A549 (cell line): ENCODE measurements at regions not wholly inside any gene's neighbourhood (a gene's known extent, or its start where the extent isn't known, plus 50 kb on each side); places are given as distances from the start of the nearest gene placed in this dataset.

Source experiments
- ATAC-seq, 2 experiments: fragments of 200-7000 bp in 1 of 2; fragments of >200 bp in 1 of 2; cut with Nextera tagmentation in 1 of 2; cut with Tn5 transposase in 1 of 2; 3 replicates each; pipeline versions ENCODE4 v1.8.0 to v1.9.1; 2018 to 2020; ENCODE audit warnings: mild to moderate bottlenecking in 1 of 2, moderate library complexity in 1 of 2
- CTCF ChIA-PET: fragments of 300-600 bp; sonication (Branson Sonifier 250); formaldehyde crosslinking; extraction: SDS; loops from one replicate; lab custom pipeline; 2021; ENCODE audit warnings: antibody characterized with exemption, inconsistent platforms; lab: Yijun Ruan, JAX
- POLR2A ChIA-PET: fragments of 350-600 bp; formaldehyde crosslinking; extraction: SDS; loops from one replicate; lab custom pipeline; 2021; ENCODE audit warnings: antibody characterized with exemption, inconsistent platforms; lab: Yijun Ruan, JAX
- DNase-seq, 2 experiments: peaks; one replicate each; pipeline versions ENCODE4 v3.0.0 to v3.0.0-alpha.2; 2011 to 2016; ENCODE audit warnings: low read depth in 1 of 2, low spot score in 1 of 2
- FAIRE-seq: peaks from 2 replicates; lab custom pipeline; 2011; peaks lifted over from hg19 to GRCh38; lab: Jason Lieb, UNC
- H3K27ac ChIP-seq, 2 experiments: fragments of >200 bp; sonication (Bioruptor Twin); formaldehyde crosslinking; 3 replicates each; pipeline ENCODE4 v1.5.1; 2016 to 2017
- H3K4me1 ChIP-seq: fragments of >200 bp; sonication (Bioruptor Twin); formaldehyde crosslinking; 3 replicates; pipeline ENCODE4 v1.6.1; 2016
- H3K4me2 ChIP-seq: fragments of >200 bp; sonication (Bioruptor Twin); formaldehyde crosslinking; 3 replicates; pipeline ENCODE4 v1.6.1; 2016
- H3K4me3 ChIP-seq: fragments of >200 bp; sonication (Bioruptor Twin); formaldehyde crosslinking; 3 replicates; pipeline ENCODE4 v1.5.1; 2016
- H3K9me3 ChIP-seq: fragments of >200 bp; sonication (Bioruptor Twin); formaldehyde crosslinking; 3 replicates; pipeline ENCODE4 v1.6.1; 2016
- BHLHE40 ChIP-seq: IDR thresholded peaks from 2 replicates; pipeline ENCODE4 v1.6.1; 2012; ENCODE audit warnings: low read depth, low read length, inconsistent platforms
- CBX2 ChIP-seq: fragments of 200-600 bp; sonication (generic); IDR thresholded peaks from 2 replicates; pipeline ENCODE4 v1.6.1; 2016; ENCODE audit warnings: low read depth, mild to moderate bottlenecking, borderline replicate concordance
- CHD2 ChIP-seq: fragments of 150-350 bp; IDR thresholded peaks from 2 replicates; pipeline ENCODE4 v1.6.1; 2014; ENCODE audit warnings: low read length; ENCODE audit not compliant: partially characterized antibody
- CHD4 ChIP-seq: fragments of 200-600 bp; sonication (generic); IDR thresholded peaks from 2 replicates; pipeline ENCODE4 v1.6.1; 2016; ENCODE audit warnings: antibody characterized with exemption, mild to moderate bottlenecking, borderline replicate concordance
- GATA3 ChIP-seq: IDR thresholded peaks from 2 replicates; pipeline ENCODE4 v1.6.1; 2012; ENCODE audit warnings: borderline replicate concordance
- HOXA7 ChIP-seq: fragments of 250-450 bp; sonication (Bioruptor Pico); IDR thresholded peaks from 2 replicates; pipeline ENCODE4 v1.5.0; 2020; ENCODE audit warnings: mild to moderate bottlenecking, moderate library complexity
- JUNB ChIP-seq: fragments of >200 bp; sonication (Bioruptor Twin); formaldehyde crosslinking; IDR thresholded peaks from 2 replicates; pipeline ENCODE4 v1.6.1; 2016
- KDM1A ChIP-seq: fragments of 200-600 bp; sonication (generic); IDR thresholded peaks from 2 replicates; pipeline ENCODE4 v1.6.1; 2016; ENCODE audit warnings: low read depth, mild to moderate bottlenecking
- KDM5A ChIP-seq: fragments of 200-600 bp; sonication (generic); IDR thresholded peaks from 2 replicates; pipeline ENCODE4 v1.6.1; 2016; ENCODE audit warnings: antibody characterized with exemption, mild to moderate bottlenecking
- MAFK ChIP-seq: fragments of 450-650 bp; IDR thresholded peaks from 2 replicates; pipeline ENCODE4 v1.6.1; 2014; ENCODE audit not compliant: partially characterized antibody
- MYC ChIP-seq: IDR thresholded peaks from 2 replicates; pipeline ENCODE4 v1.6.1; 2012; ENCODE audit warnings: mild to moderate bottlenecking, inconsistent platforms, low read length, improper control_type of control experiment, borderline replicate concordance
- NFE2L2 ChIP-seq: fragments of 150-350 bp; conservative IDR thresholded peaks from 2 replicates; pipeline ENCODE4 v1.6.1; 2014; ENCODE audit warnings: low read length
- NPAS2 ChIP-seq: fragments of 250-450 bp; sonication (Bioruptor Pico); IDR thresholded peaks from 2 replicates; pipeline ENCODE4 v1.8.0; 2022; ENCODE audit warnings: mild to moderate bottlenecking, moderate library complexity, borderline replicate concordance
- SREBF2 ChIP-seq: fragments of 450-650 bp; IDR thresholded peaks from 2 replicates; pipeline ENCODE4 v1.6.1; 2014; ENCODE audit warnings: mild to moderate bottlenecking, moderate library complexity
- TFCP2L1 ChIP-seq: fragments of 250-450 bp; sonication (Bioruptor Pico); IDR thresholded peaks from 2 replicates; pipeline ENCODE4 v1.5.0; 2021; ENCODE audit warnings: mild to moderate bottlenecking
- ZC3H11A ChIP-seq: fragments of 450-650 bp; IDR thresholded peaks from 2 replicates; pipeline ENCODE4 v1.6.1; 2014; ENCODE audit warnings: antibody characterized with exemption, mild to moderate bottlenecking
- ZSCAN20 ChIP-seq: fragments of 250-450 bp; sonication (Bioruptor Pico); IDR thresholded peaks from 2 replicates; pipeline ENCODE4 v1.8.0; 2022; ENCODE audit warnings: mild to moderate bottlenecking, moderate library complexity
- WGBS: methylation state at CpG from one replicate; pipeline ENCODE4 v1.1.6; 2017; ENCODE audit errors: missing lambda C conversion rate; 5-methylcytosine and 5-hydroxymethylcytosine counted together
- TF ChIP-seq, protein P1 (sequence below): fragments of 250-450 bp; sonication (Bioruptor Pico); IDR thresholded peaks from 2 replicates; pipeline ENCODE4 v1.5.0; 2020; ENCODE audit warnings: low read depth, mild to moderate bottlenecking, moderate library complexity
- TF ChIP-seq, protein P2 (sequence below): fragments of >200 bp; sonication (Bioruptor Twin); formaldehyde crosslinking; IDR thresholded peaks from 3 replicates; pipeline ENCODE4 v1.5.1; 2016
- TF ChIP-seq, protein P3 (sequence below): fragments of 250-450 bp; sonication (Bioruptor Pico); IDR thresholded peaks from 2 replicates; pipeline ENCODE4 v1.5.0; 2021; ENCODE audit warnings: mild to moderate bottlenecking, moderate library complexity, borderline replicate concordance
- TF ChIP-seq, protein P4 (sequence below): fragments of 450-650 bp; IDR thresholded peaks from 2 replicates; pipeline ENCODE4 v1.6.1; 2014; ENCODE audit warnings: antibody characterized with exemption

GRCh38 chr7:49407205-49407604, 366.2 kb upstream of the VWC2 start:
- Histone ChIP-seq H3K9me3 (0 out of 3 replicates have a peak, but pooled peaks cover 2% of the 10 kb centered on the region), H3K4me1 (no peaks in the 10 kb centered on the region), H3K27ac (no peak overlapping the region), H3K4me3 (no peak overlapping the region), H3K4me2 (no peak overlapping the region)
- TF ChIP-seq CHD4 (no peak), SREBF2 (no peak), CHD2 (no peak)
- TF ChIP-seq, protein P1, sequence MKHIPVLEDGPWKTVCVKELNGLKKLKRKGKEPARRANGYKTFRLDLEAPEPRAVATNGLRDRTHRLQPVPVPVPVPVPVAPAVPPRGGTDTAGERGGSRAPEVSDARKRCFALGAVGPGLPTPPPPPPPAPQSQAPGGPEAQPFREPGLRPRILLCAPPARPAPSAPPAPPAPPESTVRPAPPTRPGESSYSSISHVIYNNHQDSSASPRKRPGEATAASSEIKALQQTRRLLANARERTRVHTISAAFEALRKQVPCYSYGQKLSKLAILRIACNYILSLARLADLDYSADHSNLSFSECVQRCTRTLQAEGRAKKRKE (CRISPR knock-in tag), result no peak
- TF ChIP-seq, protein P2, sequence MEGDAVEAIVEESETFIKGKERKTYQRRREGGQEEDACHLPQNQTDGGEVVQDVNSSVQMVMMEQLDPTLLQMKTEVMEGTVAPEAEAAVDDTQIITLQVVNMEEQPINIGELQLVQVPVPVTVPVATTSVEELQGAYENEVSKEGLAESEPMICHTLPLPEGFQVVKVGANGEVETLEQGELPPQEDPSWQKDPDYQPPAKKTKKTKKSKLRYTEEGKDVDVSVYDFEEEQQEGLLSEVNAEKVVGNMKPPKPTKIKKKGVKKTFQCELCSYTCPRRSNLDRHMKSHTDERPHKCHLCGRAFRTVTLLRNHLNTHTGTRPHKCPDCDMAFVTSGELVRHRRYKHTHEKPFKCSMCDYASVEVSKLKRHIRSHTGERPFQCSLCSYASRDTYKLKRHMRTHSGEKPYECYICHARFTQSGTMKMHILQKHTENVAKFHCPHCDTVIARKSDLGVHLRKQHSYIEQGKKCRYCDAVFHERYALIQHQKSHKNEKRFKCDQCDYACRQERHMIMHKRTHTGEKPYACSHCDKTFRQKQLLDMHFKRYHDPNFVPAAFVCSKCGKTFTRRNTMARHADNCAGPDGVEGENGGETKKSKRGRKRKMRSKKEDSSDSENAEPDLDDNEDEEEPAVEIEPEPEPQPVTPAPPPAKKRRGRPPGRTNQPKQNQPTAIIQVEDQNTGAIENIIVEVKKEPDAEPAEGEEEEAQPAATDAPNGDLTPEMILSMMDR, result no peak
- 13% methylated on average over 4 of the region's 4 CpGs for WGBS
- DNase-seq (no peak), FAIRE-seq (no peak), ATAC-seq (no peak)
- ChIA-PET CTCF (no interaction called here), POLR2A (no interaction called here)

- Histone ChIP-seq H3K4me1 (no peaks in the 10 kb centered on the region), H3K9me3 (no peaks in the 10 kb centered on the region)
- ATAC-seq (no peak), FAIRE-seq (no peak), DNase-seq (no peak)
- CTCF ChIA-PET, result no interaction called here
- TF ChIP-seq, protein P3, sequence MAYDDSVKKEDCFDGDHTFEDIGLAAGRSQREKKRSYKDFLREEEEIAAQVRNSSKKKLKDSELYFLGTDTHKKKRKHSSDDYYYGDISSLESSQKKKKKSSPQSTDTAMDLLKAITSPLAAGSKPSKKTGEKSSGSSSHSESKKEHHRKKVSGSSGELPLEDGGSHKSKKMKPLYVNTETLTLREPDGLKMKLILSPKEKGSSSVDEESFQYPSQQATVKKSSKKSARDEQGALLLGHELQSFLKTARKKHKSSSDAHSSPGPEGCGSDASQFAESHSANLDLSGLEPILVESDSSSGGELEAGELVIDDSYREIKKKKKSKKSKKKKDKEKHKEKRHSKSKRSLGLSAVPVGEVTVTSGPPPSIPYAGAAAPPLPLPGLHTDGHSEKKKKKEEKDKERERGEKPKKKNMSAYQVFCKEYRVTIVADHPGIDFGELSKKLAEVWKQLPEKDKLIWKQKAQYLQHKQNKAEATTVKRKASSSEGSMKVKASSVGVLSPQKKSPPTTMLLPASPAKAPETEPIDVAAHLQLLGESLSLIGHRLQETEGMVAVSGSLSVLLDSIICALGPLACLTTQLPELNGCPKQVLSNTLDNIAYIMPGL (CRISPR knock-in tag), result no peak
- TF ChIP-seq CBX2 (no peak), JUNB (no peak), NFE2L2 (no peak), GATA3 (no peak), ZC3H11A (no peak), BHLHE40 (no peak), MAFK (no peak), MYC (no peak), KDM5A (no peak), ZSCAN20 (CRISPR knock-in tag) (no peak), CHD4 (no peak), KDM1A (no peak), TFCP2L1 (no peak), NPAS2 (CRISPR knock-in tag) (no peak), HOXA7 (no peak)
- TF ChIP-seq, protein P4, sequence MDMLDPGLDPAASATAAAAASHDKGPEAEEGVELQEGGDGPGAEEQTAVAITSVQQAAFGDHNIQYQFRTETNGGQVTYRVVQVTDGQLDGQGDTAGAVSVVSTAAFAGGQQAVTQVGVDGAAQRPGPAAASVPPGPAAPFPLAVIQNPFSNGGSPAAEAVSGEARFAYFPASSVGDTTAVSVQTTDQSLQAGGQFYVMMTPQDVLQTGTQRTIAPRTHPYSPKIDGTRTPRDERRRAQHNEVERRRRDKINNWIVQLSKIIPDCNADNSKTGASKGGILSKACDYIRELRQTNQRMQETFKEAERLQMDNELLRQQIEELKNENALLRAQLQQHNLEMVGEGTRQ, result no peak
- TF ChIP-seq, protein P1 (CRISPR knock-in tag), result no peak
- TF ChIP-seq, protein P2, result no peak
- TF ChIP-seq, all 56 proteins: peak for 0
- POLR2A ChIA-PET, result no interaction called here
- H3K4me3 ChIP-seq, result no peak overlapping the region
- 0% methylated on average over 2 of the region's 2 CpGs for WGBS
- H3K4me2 ChIP-seq, result no peak overlapping the region
- no peak overlapping the region for H3K27ac ChIP-seq
These were observed 356.4 kb upstream of the VWC2 start for GRCh38 chr7:49417034-49417433.
